Left kidney (tissue), 1 donor: ENCODE measurements at regions not wholly inside any gene's neighbourhood (a gene's known extent, or its start where the extent isn't known, plus 50 kb on each side); places are given as distances from the start of the nearest gene placed in this dataset.
"Not testable (repeated sequence)": the region's sequence is repeated elsewhere in the genome, so short reads cannot be mapped to it uniquely, and the experiment has no call there.

Source experiments
- DNase-seq: peaks from one replicate; pipeline ENCODE4 v3.0.0-alpha.2; 2013

DNA sequence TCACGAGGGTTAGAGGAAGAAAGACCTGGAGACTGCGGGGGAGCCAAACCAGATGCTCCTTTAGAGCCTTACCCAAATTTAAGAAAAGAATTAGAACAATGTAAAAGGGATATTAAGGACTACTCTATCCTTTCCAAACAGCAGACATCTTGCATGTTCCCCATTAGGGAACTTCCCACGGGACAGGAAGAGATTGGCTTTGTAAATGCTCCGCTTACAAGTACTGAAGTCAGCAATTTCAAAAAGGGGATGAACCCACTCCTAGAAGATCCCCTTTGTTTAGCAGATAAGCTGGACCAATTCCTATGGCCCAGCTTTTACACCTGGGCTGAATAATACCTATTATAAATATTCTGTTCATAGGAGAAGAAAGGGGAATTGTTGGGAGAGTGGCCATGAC, 74.2 kb downstream of the APOBEC1 start:
- no peak for DNase-seq

DNA sequence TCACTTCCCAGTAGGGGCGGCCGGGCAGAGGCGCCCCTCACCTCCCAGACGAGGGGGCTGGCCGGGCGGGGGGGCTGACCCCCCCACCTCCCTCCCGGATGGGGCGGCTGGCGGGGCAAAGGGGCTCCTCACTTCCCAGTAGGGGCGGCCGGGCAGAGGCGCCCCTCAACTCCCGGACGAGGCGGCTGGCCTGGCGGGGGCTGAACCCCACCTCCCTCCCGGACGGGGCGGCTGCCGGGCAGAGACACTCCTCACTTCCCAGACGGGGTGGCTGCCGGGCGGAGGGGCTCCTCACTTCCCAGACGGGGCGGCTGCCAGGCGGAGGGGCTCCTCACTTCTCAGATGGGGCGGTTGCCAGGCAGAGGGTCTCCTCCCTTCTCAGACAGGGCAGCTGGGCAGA, 75.6 kb downstream of the APOBEC1 start:
- not testable (repeated sequence) for DNase-seq

DNA sequence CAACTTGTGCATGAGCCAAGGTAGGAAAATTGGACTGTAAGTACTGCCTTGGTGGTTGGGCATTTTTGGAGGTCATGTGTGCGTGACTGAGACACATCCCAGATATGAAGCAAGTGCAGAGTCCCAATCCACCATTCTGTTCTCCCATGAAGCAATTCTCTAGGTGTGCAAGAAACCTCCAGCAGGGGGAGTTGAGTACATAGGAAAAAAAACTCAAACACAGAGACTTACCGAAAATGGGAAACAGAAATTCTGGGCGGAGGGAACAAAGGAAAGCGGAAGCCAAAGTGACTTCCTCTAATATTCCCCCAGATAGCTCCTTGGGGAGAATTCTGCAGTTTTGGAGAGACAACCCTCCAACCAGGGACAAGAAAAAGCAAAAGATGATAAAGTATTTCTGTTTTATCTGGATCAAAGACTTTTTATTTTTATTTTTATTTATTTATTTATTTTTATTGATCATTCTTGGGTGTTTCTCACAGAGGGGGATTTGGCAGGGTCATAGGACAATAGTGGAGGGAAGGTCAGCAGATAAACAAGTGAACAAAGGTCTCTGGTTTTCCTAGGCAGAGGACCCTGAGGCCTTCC, 76.9 kb downstream of the APOBEC1 start:
- peak; percentile 41 for DNase-seq

DNA sequence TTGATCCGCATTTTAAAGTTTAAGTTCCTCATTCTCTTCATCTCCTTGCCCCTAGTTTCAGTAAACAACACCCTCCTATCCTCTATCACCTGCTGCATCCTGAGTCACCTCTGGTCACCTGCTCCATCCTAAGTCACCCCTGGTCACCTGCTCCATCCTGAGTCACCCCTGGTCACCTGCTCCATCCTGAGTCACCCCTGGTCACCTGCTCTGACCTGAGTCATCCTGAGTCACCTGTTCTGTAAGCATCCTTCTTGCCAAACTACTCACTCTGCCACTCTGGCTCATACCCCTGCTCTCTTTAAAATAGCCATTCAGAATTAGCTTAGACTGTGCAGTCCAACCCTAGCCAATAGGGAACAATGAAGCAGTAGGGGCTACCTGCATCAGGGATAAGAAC, 80.6 kb upstream of the CD163 start:
- not testable (repeated sequence) for DNase-seq

DNA sequence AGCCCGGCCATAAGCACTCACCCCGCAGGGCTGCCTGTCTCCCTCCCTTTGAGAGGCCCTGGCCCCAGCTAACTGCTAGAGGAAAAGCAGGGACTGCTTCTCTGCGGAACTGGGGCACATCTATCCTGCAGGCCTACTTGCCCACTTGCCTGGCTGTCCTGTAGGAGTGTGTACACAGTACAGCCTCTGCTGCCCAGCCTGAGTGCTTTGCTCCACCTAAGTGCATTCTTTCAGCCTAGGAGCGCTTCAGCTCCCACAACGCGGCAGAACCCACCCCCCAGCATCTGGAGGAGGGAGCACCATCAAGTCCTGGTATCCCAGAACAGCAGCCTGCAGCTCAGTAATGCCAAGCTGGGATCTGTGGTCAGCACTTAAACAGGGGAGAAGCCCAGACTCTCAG, 79.9 kb upstream of the CD163 start:
- DNase-seq = no peak

DNA sequence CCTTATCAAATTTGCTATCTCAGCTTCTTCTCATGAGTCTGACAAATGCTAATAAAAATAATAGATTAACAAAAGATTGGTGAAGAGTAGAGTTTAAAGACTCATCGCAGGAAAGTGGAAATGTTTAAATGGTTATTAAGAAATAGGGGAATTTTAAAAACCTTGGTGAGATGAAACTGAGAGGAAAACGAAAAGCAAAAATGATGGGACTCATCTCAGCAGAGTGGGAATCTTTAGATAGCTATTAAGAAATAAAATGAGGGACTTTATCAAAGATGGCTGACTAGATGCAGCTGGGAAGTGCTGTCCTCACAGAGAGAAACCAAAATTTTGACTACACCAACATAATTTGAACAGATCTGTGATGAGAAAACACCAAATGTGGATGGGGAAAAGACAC, 79.2 kb upstream of the CD163 start:
- DNase-seq = no peak

DNA sequence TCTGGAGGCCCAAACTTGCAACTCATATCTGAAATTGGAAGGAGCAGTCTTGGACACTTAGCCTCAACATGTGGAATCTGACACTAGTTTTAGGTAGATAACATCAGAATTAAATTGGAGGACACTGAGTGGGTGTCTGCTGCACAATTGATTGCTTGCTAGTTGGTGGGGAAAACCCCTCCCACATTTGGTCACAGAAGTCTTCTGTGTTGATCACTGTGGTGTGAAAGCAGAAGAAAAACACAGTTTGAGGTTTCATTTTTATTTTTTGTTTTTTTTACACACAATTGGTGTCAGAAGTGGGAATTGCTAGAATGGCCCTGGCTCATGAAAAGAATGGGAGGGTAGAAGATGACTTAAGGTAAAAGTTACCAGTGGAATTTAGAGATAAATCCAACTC, 78.0 kb upstream of the CD163 start:
- DNase-seq = no peak

DNA sequence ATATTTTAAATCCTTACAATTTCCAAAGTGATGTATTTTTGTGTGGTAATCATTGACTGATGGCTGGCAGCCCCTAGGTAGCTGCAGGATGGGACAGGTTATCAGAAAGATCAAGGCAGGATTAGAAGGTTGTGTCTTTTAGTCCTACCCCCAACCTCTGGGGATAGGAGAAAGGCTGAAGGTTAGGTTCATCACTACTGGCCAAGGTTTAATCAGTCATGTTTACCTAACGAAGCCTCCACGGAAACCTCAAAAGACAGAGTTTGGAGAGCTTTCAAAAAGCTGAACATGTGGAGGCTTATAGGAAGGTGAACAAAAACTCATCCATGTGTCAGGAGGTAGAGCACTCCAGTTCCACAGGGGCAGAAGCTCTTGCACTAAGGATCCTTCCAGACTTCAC, 77.5 kb upstream of the CD163 start:
- DNase-seq = no peak

DNA sequence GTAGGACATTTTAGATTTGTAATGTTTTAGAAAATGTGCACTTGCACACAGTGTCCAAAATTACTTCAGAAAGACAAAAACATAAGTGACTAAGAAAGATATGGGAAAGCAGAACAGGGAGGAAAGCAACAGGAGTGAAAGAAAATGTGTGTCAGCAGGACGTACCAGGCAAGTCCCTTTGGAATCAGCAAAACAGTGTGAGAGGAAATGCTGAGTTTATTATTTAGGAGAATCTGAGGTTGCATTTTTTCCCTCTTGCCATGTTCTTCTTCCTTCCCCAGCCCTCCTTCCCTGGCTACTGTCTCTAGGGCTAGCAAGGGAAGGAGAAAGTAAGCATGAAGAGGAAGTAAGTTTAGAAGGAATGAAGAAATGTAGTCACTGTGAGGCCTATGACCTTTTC, 67.7 kb upstream of the CD163 start:
- DNase-seq = no peak

DNA sequence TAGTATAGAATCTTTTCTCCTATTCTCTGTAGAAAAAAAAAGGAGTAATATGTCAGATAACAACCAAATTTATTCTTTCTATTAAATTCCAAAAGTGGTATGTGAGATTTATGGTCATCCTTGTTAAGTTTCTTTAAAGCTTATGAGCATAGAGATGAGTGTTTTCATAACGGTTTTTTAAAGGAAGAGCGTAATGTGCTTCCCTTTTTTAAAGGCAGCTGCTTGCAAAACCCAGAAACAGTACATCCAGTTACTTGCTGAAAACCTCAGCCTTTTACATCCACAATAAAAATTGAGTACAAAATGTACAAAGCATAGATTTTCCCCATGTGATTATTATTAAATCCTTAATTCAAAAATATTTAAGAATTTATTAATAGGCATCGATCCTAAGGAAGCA, 53.6 kb upstream of the CD163 start:
- DNase-seq = no peak

DNA sequence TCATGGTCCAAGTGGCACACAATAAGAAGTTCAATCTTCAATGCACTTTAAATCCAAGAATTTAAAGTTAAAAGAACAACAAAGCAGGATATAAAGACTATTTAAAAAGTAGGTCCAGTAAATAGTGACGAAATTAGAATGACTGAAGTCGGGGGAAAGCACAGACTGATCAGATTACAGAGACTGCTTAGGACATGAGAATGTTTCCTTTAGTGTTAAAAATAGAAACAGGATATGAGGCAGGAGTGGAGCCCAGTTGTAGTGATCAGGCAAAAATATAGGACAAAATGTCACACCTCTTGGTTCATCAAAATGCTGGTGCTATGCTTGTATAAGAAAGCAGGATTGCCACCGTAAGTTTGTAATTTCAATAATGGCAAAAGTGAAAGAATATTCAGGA, 52.2 kb upstream of the CD163 start:
- DNase-seq = peak; percentile 45

DNA sequence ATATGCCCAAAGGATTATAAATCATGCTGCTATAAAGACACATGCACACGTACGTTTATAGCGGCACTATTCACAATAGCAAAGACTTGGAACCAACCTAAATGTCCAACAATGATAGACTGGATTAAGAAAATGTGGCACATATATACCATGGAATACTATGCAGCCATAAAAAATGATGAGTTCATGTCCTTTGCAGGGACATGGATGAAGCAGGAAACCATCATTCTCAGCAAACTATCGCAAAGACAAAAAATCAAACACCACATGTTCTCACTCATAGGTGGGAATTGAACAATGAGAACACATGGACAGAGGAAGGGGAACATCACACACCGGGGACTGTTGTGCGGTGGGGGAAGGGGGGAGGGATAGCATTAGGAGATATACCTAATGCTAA, 51.3 kb upstream of the CD163 start:
- DNase-seq = not testable (repeated sequence)
